HepG2 (cell line): ENCODE measurements at regions not wholly inside any gene's neighbourhood (a gene's known extent, or its start where the extent isn't known, plus 50 kb on each side); places are given as distances from the start of the nearest gene placed in this dataset.
A peak's percentile ranks its signal among the peaks of the same experiment; 100 is the strongest.

Source experiments
- ATAC-seq: fragments of 200-7000 bp; cut with Tn5 transposase; 3 replicates; pipeline ENCODE4 v1.9.1; 2020; ENCODE audit warnings: mild to moderate bottlenecking, moderate library complexity
- BruUV-seq: library from RNA; stranded (reverse); fragments of 400-500 nt; replicated peaks from 2 replicates; lab custom pipeline; 2021; lab: Mats Ljungman, UMichigan
- CTCF ChIA-PET: fragments of 300-600 bp; formaldehyde crosslinking; extraction: SDS; loops from one replicate; lab custom pipeline; 2021; ENCODE audit warnings: low total read pairs, inconsistent platforms, low intra/inter-chr PET ratio; lab: Yijun Ruan, JAX
- POLR2A ChIA-PET: fragments of 350-600 bp; sonication (Branson Sonifier 250); formaldehyde crosslinking; loops from one replicate; lab custom pipeline; 2020; ENCODE audit warnings: antibody characterized with exemption, inconsistent platforms; lab: Yijun Ruan, JAX
- DNase-seq: peaks from one replicate; pipeline ENCODE4 v3.0.0-alpha.2; 2015; ENCODE audit warnings: low spot score
- FAIRE-seq: peaks from 3 replicates; lab custom pipeline; 2011; peaks lifted over from hg19 to GRCh38; lab: Jason Lieb, UNC
- H2AFZ ChIP-seq: one replicate; pipeline ENCODE4 v1.6.1; 2011; ENCODE audit warnings: low read length, inconsistent platforms
- H3K27ac ChIP-seq: fragments of 300-600 bp; 3 replicates; pipeline ENCODE4 v1.8.0; 2011; ENCODE audit warnings: mixed run types, mild to moderate bottlenecking, mixed read lengths, low read length, inconsistent platforms; ENCODE audit not compliant: insufficient read depth; ENCODE audit errors: extremely low read length
- H3K27me3 ChIP-seq, 2 experiments: fragments of 200-600 bp in 1 of 2; 2 replicates in 1 of 2; 3 replicates in 1 of 2; pipeline versions ENCODE4 v1.6.0 to v1.8.0; 2011; ENCODE audit warnings: low read length in 2 of 2, mild to moderate bottlenecking in 2 of 2, moderate library complexity in 2 of 2, inconsistent platforms in 1 of 2; ENCODE audit not compliant: insufficient read depth in 2 of 2, control insufficient read depth in 1 of 2
- H3K36me3 ChIP-seq, 2 experiments: fragments of 200-600 bp in 1 of 2; replicated peaks in 1 of 2; 2 replicates in 1 of 2; 3 replicates in 1 of 2; pipeline versions ENCODE4 v1.5.1 to v1.8.0; 2011; ENCODE audit warnings: low read length in 2 of 2, inconsistent platforms in 1 of 2; ENCODE audit not compliant: insufficient read depth in 2 of 2, control insufficient read depth in 1 of 2
- H3K4me1 ChIP-seq: 2 replicates; pipeline ENCODE4 v1.5.1; 2012; ENCODE audit warnings: low read length, inconsistent platforms; ENCODE audit not compliant: insufficient read depth
- H3K4me2 ChIP-seq: 2 replicates; pipeline ENCODE4 v1.6.0; 2011; ENCODE audit warnings: low read depth, low read length, inconsistent platforms
- H3K4me3 ChIP-seq, 3 experiments: fragments of 200-600 bp in 1 of 3; sonication (generic), shearing (Covaris generic) in 1 of 3; replicated peaks in 1 of 3; 2 replicates each; pipeline ENCODE4 v1.5.1; 2011 to 2016; ENCODE audit warnings: low read length in 3 of 3, inconsistent platforms in 2 of 3, low read depth in 2 of 3, mild to moderate bottlenecking in 2 of 3, control low read depth in 1 of 3, mixed read lengths in 1 of 3; ENCODE audit not compliant: insufficient read depth in 1 of 3
- H3K79me2 ChIP-seq: one replicate; pipeline ENCODE4 v1.6.1; 2011; ENCODE audit warnings: low read length, inconsistent platforms; ENCODE audit not compliant: insufficient read depth
- H3K9ac ChIP-seq: 2 replicates; pipeline ENCODE4 v1.6.0; 2011; ENCODE audit warnings: mild to moderate bottlenecking, low read depth, low read length, inconsistent platforms; ENCODE audit not compliant: insufficient read depth
- H3K9me3 ChIP-seq: 2 replicates; pipeline ENCODE4 v1.5.1; 2012; ENCODE audit warnings: mild to moderate bottlenecking, low read length
- H4K20me1 ChIP-seq: 2 replicates; pipeline ENCODE4 v1.6.0; 2011; ENCODE audit warnings: inconsistent platforms, mild to moderate bottlenecking, low read length, moderate library complexity; ENCODE audit not compliant: insufficient read depth
- ARID3A ChIP-seq: IDR thresholded peaks from 2 replicates; pipeline ENCODE4 v1.6.1; 2012; ENCODE audit warnings: low read depth, low read length, improper control_type of control experiment
- CENPT ChIP-seq: sonication (generic); formaldehyde crosslinking; IDR thresholded peaks from 2 replicates; pipeline ENCODE4 v1.8.0; 2022; ENCODE audit warnings: low read depth, mild to moderate bottlenecking, moderate library complexity, missing genetic modification reagents
- FOXP1 ChIP-seq, 2 experiments: fragments of 450-650 bp in 1 of 2; IDR thresholded peaks; 2 replicates each; pipeline ENCODE4 v1.6.1; 2017 to 2018; ENCODE audit warnings: antibody characterized with exemption in 1 of 2
- FOXP4 ChIP-seq: sonication (generic); formaldehyde crosslinking; IDR thresholded peaks from 2 replicates; pipeline ENCODE4 v1.4.0; 2020; ENCODE audit warnings: missing genetic modification reagents
- KLF11 ChIP-seq: IDR thresholded peaks from 2 replicates; pipeline ENCODE4 v1.6.1; 2016; ENCODE audit warnings: missing compliant biosample characterization
- RARA ChIP-seq: IDR thresholded peaks from 2 replicates; pipeline ENCODE4 v1.6.1; 2016; ENCODE audit warnings: missing genetic modification reagents, missing compliant biosample characterization
- RBFOX2 ChIP-seq: fragments of 200-400 bp; formaldehyde crosslinking; IDR thresholded peaks from 2 replicates; pipeline ENCODE4 v1.6.1; 2017; ENCODE audit warnings: low read depth, mild to moderate bottlenecking, low read length
- SOX6 ChIP-seq, 2 experiments: fragments of 450-650 bp in 1 of 2; sonication (generic) in 1 of 2; formaldehyde crosslinking in 1 of 2; IDR thresholded peaks; 2 replicates each; pipeline versions ENCODE4 v1.4.0 to v1.6.1; 2017 to 2020; ENCODE audit warnings: antibody characterized with exemption in 1 of 2, mild to moderate bottlenecking in 1 of 2, missing genetic modification reagents in 1 of 2
- TFAP4 ChIP-seq: sonication (generic); IDR thresholded peaks from 2 replicates; pipeline ENCODE4 v1.6.1; 2016; ENCODE audit warnings: low read depth, borderline replicate concordance
- TSC22D2 ChIP-seq: sonication (generic); formaldehyde crosslinking; IDR thresholded peaks from 2 replicates; pipeline ENCODE4 v1.5.1; 2020; ENCODE audit warnings: missing genetic modification reagents, mild to moderate bottlenecking, borderline replicate concordance
- ZNF121 ChIP-seq: sonication (generic); formaldehyde crosslinking; IDR thresholded peaks from 2 replicates; pipeline ENCODE4 v1.5.0; 2020; ENCODE audit warnings: mild to moderate bottlenecking, missing genetic modification reagents
- ZNF33A ChIP-seq: sonication (generic); formaldehyde crosslinking; IDR thresholded peaks from 2 replicates; pipeline ENCODE4 v1.5.1; 2020; ENCODE audit warnings: missing genetic modification reagents, mild to moderate bottlenecking, moderate library complexity, borderline replicate concordance
- WGBS: methylation state at CpG from one replicate; pipeline ENCODE4 v1.1.6; 2017; ENCODE audit warnings: low lambda C conversion rate; 5-methylcytosine and 5-hydroxymethylcytosine counted together
- in situ Hi-C: cut with HindIII; loops from 2 replicates; pipeline ENCODE4 v1.10.0; 2017; ENCODE audit warnings: low pct_unique_long_range_greater_than_20kb; ENCODE audit not compliant: extremely low pct_ligation_motif_present
- intact Hi-C: fragments of 100-400 bp; cut with micrococcal nuclease; formaldehyde crosslinking; loops from one replicate; pipeline ENCODE4 v1.10.0; 2022; ENCODE audit not compliant: unreplicated experiment
- TF ChIP-seq, protein P1 (sequence below): sonication (generic); formaldehyde crosslinking; IDR thresholded peaks from 2 replicates; pipeline ENCODE4 v1.5.0; 2020; ENCODE audit warnings: missing genetic modification reagents
- TF ChIP-seq, protein P2 (sequence below): sonication (generic); formaldehyde crosslinking; IDR thresholded peaks from 2 replicates; pipeline ENCODE4 v1.5.0; 2020; ENCODE audit warnings: mild to moderate bottlenecking, missing genetic modification reagents, moderate library complexity

- 0 out of 2 replicates have a peak, but pooled peaks cover 9% of the 10 kb centered on the region for H3K9me3 ChIP-seq
- POLR2A ChIA-PET = no interaction called here
- no peaks in the 10 kb centered on the region for H3K27me3 ChIP-seq
- no peak overlapping the region for H3K4me3 ChIP-seq
- H4K20me1 ChIP-seq = no peaks in the 10 kb centered on the region
- intact Hi-C loops (no loop called here), in situ Hi-C loops (no loop called here)
- FAIRE-seq = no peak
- no peaks in the 10 kb centered on the region for H3K36me3 ChIP-seq
- no peak overlapping the region for H2AFZ ChIP-seq
- H3K27ac ChIP-seq = no peak overlapping the region
- ATAC-seq = peak; percentile 87
- H3K4me2 ChIP-seq = no peak overlapping the region
- BruUV-seq = no TSS peak
- no peaks in the 10 kb centered on the region for H3K79me2 ChIP-seq
- 0% methylated on average over 1 of the region's 1 CpG for WGBS
- H3K9ac ChIP-seq = no peak overlapping the region
- peaks cover 18% of the 10 kb centered on the region for H3K4me1 ChIP-seq
- CTCF ChIA-PET = no interaction called here
- DNase-seq = peak; percentile 60
- TF ChIP-seq RBFOX2 (no peak), TSC22D2 (CRISPR knock-in tag) (no peak), CENPT (CRISPR knock-in tag) (no peak), ZNF33A (CRISPR knock-in tag) (no peak), FOXP4 (CRISPR knock-in tag) (peak; percentile 25; the same call in 1 of the 2 replicates), TFAP4 (peak; percentile 63; the same call in 1 of the 2 replicates), KLF11 (no peak), FOXP1 (IDR thresholded peaks at IDR 0.05) (no peak), FOXP1 (CRISPR knock-in tag; IDR thresholded peaks at IDR 0.05) (peak; percentile 17; the same call in 1 of the 2 replicates), SOX6 (IDR thresholded peaks at IDR 0.05) (no peak), SOX6 (CRISPR knock-in tag; IDR thresholded peaks at IDR 0.05) (peak; percentile 54; the same call in 1 of the 2 replicates), ARID3A (peak; percentile 43; the same call in 1 of the 2 replicates), RARA (CRISPR knock-in tag) (0 out of 2 replicates have a peak, but pooled peaks have one; percentile 10), ZNF121 (CRISPR knock-in tag) (peak; percentile 66; the same call in 1 of the 2 replicates)
- TF ChIP-seq, protein P1, sequence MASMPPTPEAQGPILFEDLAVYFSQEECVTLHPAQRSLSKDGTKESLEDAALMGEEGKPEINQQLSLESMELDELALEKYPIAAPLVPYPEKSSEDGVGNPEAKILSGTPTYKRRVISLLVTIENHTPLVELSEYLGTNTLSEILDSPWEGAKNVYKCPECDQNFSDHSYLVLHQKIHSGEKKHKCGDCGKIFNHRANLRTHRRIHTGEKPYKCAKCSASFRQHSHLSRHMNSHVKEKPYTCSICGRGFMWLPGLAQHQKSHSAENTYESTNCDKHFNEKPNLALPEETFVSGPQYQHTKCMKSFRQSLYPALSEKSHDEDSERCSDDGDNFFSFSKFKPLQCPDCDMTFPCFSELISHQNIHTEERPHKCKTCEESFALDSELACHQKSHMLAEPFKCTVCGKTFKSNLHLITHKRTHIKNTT (CRISPR knock-in tag) = no peak
- TF ChIP-seq, protein P2, sequence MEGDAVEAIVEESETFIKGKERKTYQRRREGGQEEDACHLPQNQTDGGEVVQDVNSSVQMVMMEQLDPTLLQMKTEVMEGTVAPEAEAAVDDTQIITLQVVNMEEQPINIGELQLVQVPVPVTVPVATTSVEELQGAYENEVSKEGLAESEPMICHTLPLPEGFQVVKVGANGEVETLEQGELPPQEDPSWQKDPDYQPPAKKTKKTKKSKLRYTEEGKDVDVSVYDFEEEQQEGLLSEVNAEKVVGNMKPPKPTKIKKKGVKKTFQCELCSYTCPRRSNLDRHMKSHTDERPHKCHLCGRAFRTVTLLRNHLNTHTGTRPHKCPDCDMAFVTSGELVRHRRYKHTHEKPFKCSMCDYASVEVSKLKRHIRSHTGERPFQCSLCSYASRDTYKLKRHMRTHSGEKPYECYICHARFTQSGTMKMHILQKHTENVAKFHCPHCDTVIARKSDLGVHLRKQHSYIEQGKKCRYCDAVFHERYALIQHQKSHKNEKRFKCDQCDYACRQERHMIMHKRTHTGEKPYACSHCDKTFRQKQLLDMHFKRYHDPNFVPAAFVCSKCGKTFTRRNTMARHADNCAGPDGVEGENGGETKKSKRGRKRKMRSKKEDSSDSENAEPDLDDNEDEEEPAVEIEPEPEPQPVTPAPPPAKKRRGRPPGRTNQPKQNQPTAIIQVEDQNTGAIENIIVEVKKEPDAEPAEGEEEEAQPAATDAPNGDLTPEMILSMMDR (CRISPR knock-in tag) = peak; percentile 23; the same call in 1 of the 2 replicates
Measured at GRCh38 chr12:46110928-46111699, 120.7 kb upstream of the SCAF11 start.
